B cell (primary cell): ENCODE measurements at regions not wholly inside any gene's neighbourhood (a gene's known extent, or its start where the extent isn't known, plus 50 kb on each side); places are given as distances from the start of the nearest gene placed in this dataset. TPM values are rescaled to one million over a fixed set of nuclear protein-coding genes. Genes with fewer than 3 reads are reported as not detected.

Source experiments
- ATAC-seq: fragments of 200-7000 bp; cut with Tn5 transposase; one replicate; pipeline ENCODE4 v1.10.0; 2021; ENCODE audit warnings: low read depth, mild to moderate bottlenecking, moderate number of reproducible peaks, moderate library complexity
- CTCF ChIA-PET: fragments of 350-600 bp; sonication (Branson Sonifier 250); formaldehyde crosslinking; loops from one replicate; lab custom pipeline; 2021; ENCODE audit warnings: antibody characterized with exemption, inconsistent platforms; lab: Charles Lee
- POLR2A ChIA-PET: fragments of 350-600 bp; sonication (Branson Sonifier 250); formaldehyde crosslinking; loops from one replicate; lab custom pipeline; 2021; ENCODE audit warnings: antibody characterized with exemption; lab: Charles Lee
- DNase-seq: peaks from one replicate; pipeline ENCODE4 v3.0.0; 2013
- H2AFZ ChIP-seq: 2 replicates; pipeline ENCODE4 v1.6.1; 2012; ENCODE audit warnings: mild to moderate bottlenecking, low read depth, low read length; ENCODE audit not compliant: insufficient read depth, poor library complexity, severe bottlenecking
- H3K27ac ChIP-seq, 2 donors: 1 replicate in 1 of 2; 2 replicates in 1 of 2; pipeline ENCODE4 v1.5.1; 2012 to 2013; ENCODE audit warnings: low read length in 2 of 2, mild to moderate bottlenecking in 2 of 2, moderate library complexity in 1 of 2
- H3K27me3 ChIP-seq, 4 experiments: fragments of 200-600 bp in 1 of 4; sonication (generic) in 1 of 4; replicated peaks in 1 of 4; 1 replicate in 2 of 4; 2 replicates in 2 of 4; pipeline versions ENCODE4 v1.6.1 to v1.7.0; 2013 to 2016; ENCODE audit warnings: low read length in 3 of 4, mild to moderate bottlenecking in 2 of 4, mixed read lengths in 1 of 4, moderate library complexity in 1 of 4; ENCODE audit not compliant: insufficient read depth in 4 of 4, control insufficient read depth in 3 of 4; ENCODE audit errors: control extremely low read depth in 1 of 4
- H3K36me3 ChIP-seq, 2 experiments: replicated peaks in 1 of 2; 1 replicate in 1 of 2; 2 replicates in 1 of 2; pipeline versions ENCODE4 v1.6.1 to v1.7.1; 2013; ENCODE audit warnings: low read length in 1 of 2; ENCODE audit not compliant: insufficient read depth in 2 of 2, control insufficient read depth in 1 of 2; ENCODE audit errors: control extremely low read depth in 1 of 2, extremely low read depth in 1 of 2
- H3K4me1 ChIP-seq, 2 donors: fragments of 200-600 bp in 1 of 2; sonication (generic) in 1 of 2; 1 replicate in 1 of 2; 2 replicates in 1 of 2; pipeline versions ENCODE4 v1.5.1 to v1.6.1; 2013 to 2017; ENCODE audit warnings: low read length in 2 of 2; ENCODE audit not compliant: control insufficient read depth in 2 of 2, insufficient read depth in 2 of 2
- H3K4me2 ChIP-seq: replicated peaks from 2 replicates; pipeline ENCODE3; 2012; ENCODE audit warnings: mild to moderate bottlenecking, low read depth, low read length; ENCODE audit not compliant: poor library complexity, severe bottlenecking
- H3K4me3 ChIP-seq, 5 experiments: fragments of 200-600 bp in 1 of 5; sonication (generic) in 1 of 5; 1 replicate in 3 of 5; 2 replicates in 2 of 5; pipeline versions ENCODE4 v1.5.1 to v1.7.0; 2011 to 2016; ENCODE audit warnings: low read length in 4 of 5, mild to moderate bottlenecking in 4 of 5, low read depth in 2 of 5, control low read depth in 1 of 5, moderate library complexity in 1 of 5; ENCODE audit not compliant: insufficient read depth in 1 of 5; ENCODE audit errors: control extremely low read depth in 1 of 5, extremely low read depth in 1 of 5
- H3K79me2 ChIP-seq: fragments of 200-600 bp; sonication (generic); one replicate; pipeline ENCODE4 v1.6.0; 2016; ENCODE audit warnings: low read length; ENCODE audit not compliant: control insufficient read depth, insufficient read depth
- H3K9ac ChIP-seq: fragments of 200-600 bp; sonication (generic); 2 replicates; pipeline ENCODE4 v1.6.1; 2017; ENCODE audit warnings: mild to moderate bottlenecking, low read length, moderate library complexity
- H3K9me3 ChIP-seq, 3 donors: one replicate each; pipeline versions ENCODE4 v1.6.1 to v1.7.1; 2013; ENCODE audit warnings: low read length in 2 of 3; ENCODE audit not compliant: control insufficient read depth in 2 of 3, insufficient read depth in 1 of 3; ENCODE audit errors: control extremely low read depth in 1 of 3
- H4K20me1 ChIP-seq: 2 replicates; pipeline ENCODE4 v1.6.0; 2012; ENCODE audit warnings: mild to moderate bottlenecking, low read length; ENCODE audit not compliant: insufficient read depth, control insufficient read depth, poor library complexity, severe bottlenecking
- H3K27ac Mint-ChIP-seq: one replicate; pipeline ENCODE4 v1.8.0; 2021; ENCODE audit warnings: mixed read lengths
- H3K27me3 Mint-ChIP-seq: one replicate; pipeline ENCODE4 v1.8.0; 2021; ENCODE audit warnings: mixed read lengths
- H3K4me1 Mint-ChIP-seq: one replicate; pipeline ENCODE4 v1.8.0; 2021; ENCODE audit warnings: mixed read lengths
- H3K4me3 Mint-ChIP-seq: one replicate; pipeline ENCODE4 v1.8.0; 2021; ENCODE audit warnings: mixed read lengths
- H3K9me3 Mint-ChIP-seq: one replicate; pipeline ENCODE4 v1.8.0; 2022; ENCODE audit warnings: mixed read lengths; ENCODE audit not compliant: insufficient read depth
- EZH2 ChIP-seq: IDR thresholded peaks from 2 replicates; pipeline ENCODE4 v1.6.1; 2012; ENCODE audit warnings: borderline replicate concordance, low read depth, mild to moderate bottlenecking, moderate library complexity, low read length; ENCODE audit not compliant: insufficient read depth, poor library complexity, severe bottlenecking
- WGBS: methylation state at CpG from one replicate; pipeline ENCODE4 v1.1.5; 2013; ENCODE audit warnings: missing lambda C conversion rate; ENCODE audit not compliant: insufficient coverage; 5-methylcytosine and 5-hydroxymethylcytosine counted together
- intact Hi-C: fragments of 100-400 bp; cut with micrococcal nuclease; formaldehyde crosslinking; loops from one replicate; pipeline ENCODE4 v1.10.0; 2022
- small RNA-seq: library from RNA; depleted of rRNA; stranded (forward); fragments of <200 nt; gene quantifications from one replicate; pipeline ENCODE3, GENCODE V24; 2012; ENCODE audit warnings: low replicate concordance, low read depth; ENCODE audit not compliant: insufficient read length
- TF ChIP-seq, protein P1 (sequence below): fragments of 200-600 bp; IDR thresholded peaks from one replicate; pipeline ENCODE4 v1.8.0; 2022; ENCODE audit warnings: antibody characterized with exemption, mild to moderate bottlenecking

DNA sequence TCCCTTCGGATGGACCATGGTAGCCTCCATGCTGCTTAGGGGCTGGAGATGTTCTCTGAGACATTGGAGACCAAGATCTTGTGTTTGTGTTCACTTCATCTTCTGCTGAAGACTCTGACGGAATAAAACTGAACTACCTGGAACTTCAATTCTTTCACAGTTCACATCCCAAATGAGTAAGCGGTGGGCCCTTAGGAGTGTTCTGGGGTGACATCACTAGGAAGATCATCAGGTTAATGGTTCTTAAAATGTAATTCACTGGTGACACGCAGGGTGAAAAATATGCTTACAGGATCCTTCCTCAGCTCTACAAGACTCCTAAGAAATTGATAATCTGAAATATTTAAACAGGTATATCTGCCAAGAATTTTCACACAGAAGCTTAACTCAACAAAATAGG lies 561.5 kb downstream of the SEMA5A start:
- no peaks in the 10 kb centered on the region for H3K9me3 ChIP-seq
- no peaks in the 10 kb centered on the region for H3K36me3 ChIP-seq
- H2AFZ ChIP-seq = no peak overlapping the region
- Mint-ChIP-seq H3K4me3 (no peak overlapping the region), H3K9me3 (no peaks in the 10 kb centered on the region), H3K27ac (no peak overlapping the region), H3K4me1 (no peaks in the 10 kb centered on the region), H3K27me3 (no peaks in the 10 kb centered on the region)
- no peaks in the 10 kb centered on the region for H3K27me3 ChIP-seq
- no peaks in the 10 kb centered on the region for H3K79me2 ChIP-seq
- intact Hi-C loops = no loop called here
- 40% methylated on average over 1 of the region's 4 CpGs for WGBS
- H3K4me2 ChIP-seq = no peak overlapping the region
- ChIA-PET POLR2A (no interaction called here), CTCF (no interaction called here)
- H3K9ac ChIP-seq = no peak overlapping the region
- DNase-seq = no peak
- no peak for ATAC-seq
- H3K4me3 ChIP-seq = no peak overlapping the region
- no peaks in the 10 kb centered on the region for H3K4me1 ChIP-seq
- TF ChIP-seq, protein P1, sequence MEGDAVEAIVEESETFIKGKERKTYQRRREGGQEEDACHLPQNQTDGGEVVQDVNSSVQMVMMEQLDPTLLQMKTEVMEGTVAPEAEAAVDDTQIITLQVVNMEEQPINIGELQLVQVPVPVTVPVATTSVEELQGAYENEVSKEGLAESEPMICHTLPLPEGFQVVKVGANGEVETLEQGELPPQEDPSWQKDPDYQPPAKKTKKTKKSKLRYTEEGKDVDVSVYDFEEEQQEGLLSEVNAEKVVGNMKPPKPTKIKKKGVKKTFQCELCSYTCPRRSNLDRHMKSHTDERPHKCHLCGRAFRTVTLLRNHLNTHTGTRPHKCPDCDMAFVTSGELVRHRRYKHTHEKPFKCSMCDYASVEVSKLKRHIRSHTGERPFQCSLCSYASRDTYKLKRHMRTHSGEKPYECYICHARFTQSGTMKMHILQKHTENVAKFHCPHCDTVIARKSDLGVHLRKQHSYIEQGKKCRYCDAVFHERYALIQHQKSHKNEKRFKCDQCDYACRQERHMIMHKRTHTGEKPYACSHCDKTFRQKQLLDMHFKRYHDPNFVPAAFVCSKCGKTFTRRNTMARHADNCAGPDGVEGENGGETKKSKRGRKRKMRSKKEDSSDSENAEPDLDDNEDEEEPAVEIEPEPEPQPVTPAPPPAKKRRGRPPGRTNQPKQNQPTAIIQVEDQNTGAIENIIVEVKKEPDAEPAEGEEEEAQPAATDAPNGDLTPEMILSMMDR = no peak
- no peak for TF ChIP-seq EZH2
- H3K27ac ChIP-seq = no peak overlapping the region
- H4K20me1 ChIP-seq = no peaks in the 10 kb centered on the region

Small RNAs in the stretch of these regions (small RNA-seq; reads per million reads assigned to genes)
- not detected for gene AC091895.1
- gene AC091912.1 = not detected
- gene AC091912.2 = not detected
- gene AC091932.2 = not detected
- not detected for gene AC091932.4
- not detected for gene AC091953.1
- gene AC091953.2 = not detected
- not detected for gene AC091953.3
- gene AC091953.5 = not detected
- not detected for gene AC091965.3
- not detected for gene RNU1-76P
